OCI-LY1 (cell line): ENCODE measurements at regions not wholly inside any gene's neighbourhood (a gene's known extent, or its start where the extent isn't known, plus 50 kb on each side); places are given as distances from the start of the nearest gene placed in this dataset.

Experiments
- H2AFZ ChIP-seq: fragments of 200-600 bp; sonication (generic), shearing (Covaris generic); 2 replicates; pipeline ENCODE4 v1.6.0; 2014; ENCODE audit warnings: antibody characterized with exemption, mild to moderate bottlenecking, low read length
- H3F3A ChIP-seq: fragments of 200-600 bp; sonication (generic), shearing (Covaris generic); 2 replicates; pipeline ENCODE4 v1.6.0; 2014; ENCODE audit warnings: mild to moderate bottlenecking, antibody characterized with exemption, low read length, moderate library complexity; ENCODE audit not compliant: insufficient read depth
- H3K27ac ChIP-seq: fragments of 200-600 bp; sonication (generic); 2 replicates; pipeline ENCODE4 v1.5.1; 2014; ENCODE audit warnings: low read length, mixed run types, mild to moderate bottlenecking, low read depth; ENCODE audit not compliant: poor library complexity, severe bottlenecking
- H3K27me3 ChIP-seq: fragments of 200-600 bp; sonication (generic); 2 replicates; pipeline ENCODE4 v1.6.0; 2014; ENCODE audit warnings: antibody characterized with exemption, mild to moderate bottlenecking, low read length, moderate library complexity; ENCODE audit not compliant: insufficient read depth
- H3K36me3 ChIP-seq: fragments of 200-600 bp; sonication (generic); 2 replicates; pipeline ENCODE4 v1.6.1; 2014; ENCODE audit warnings: mild to moderate bottlenecking, antibody characterized with exemption, low read length, moderate library complexity, mixed read lengths; ENCODE audit not compliant: insufficient read depth
- H3K4me1 ChIP-seq: fragments of 200-600 bp; sonication (generic); 2 replicates; pipeline ENCODE4 v1.5.1; 2014; ENCODE audit warnings: mild to moderate bottlenecking, low read length, moderate library complexity; ENCODE audit not compliant: insufficient read depth, severe bottlenecking
- H3K4me2 ChIP-seq: fragments of 200-600 bp; sonication (generic), shearing (Covaris generic); 2 replicates; pipeline ENCODE4 v1.6.1; 2014; ENCODE audit warnings: low read length
- H3K4me3 ChIP-seq: fragments of 200-600 bp; sonication (generic); 2 replicates; pipeline ENCODE4 v1.5.1; 2014; ENCODE audit warnings: low read length, low read depth, mild to moderate bottlenecking, mixed read lengths; ENCODE audit not compliant: poor library complexity, severe bottlenecking
- H3K79me2 ChIP-seq: fragments of 200-600 bp; shearing (Covaris generic); 2 replicates; pipeline ENCODE4 v1.6.1; 2016; ENCODE audit warnings: mixed run types, low read length, mixed read lengths; ENCODE audit not compliant: insufficient read depth
- H3K9ac ChIP-seq: fragments of 200-600 bp; sonication (generic), shearing (Covaris generic); 2 replicates; pipeline ENCODE4 v1.6.1; 2014; ENCODE audit warnings: mild to moderate bottlenecking, low read length, mixed read lengths
- H3K9me2 ChIP-seq: fragments of 200-600 bp; sonication (generic), shearing (Covaris generic); 2 replicates; pipeline ENCODE4 v1.6.1; 2014; ENCODE audit warnings: low read depth, mild to moderate bottlenecking, low read length, mixed read lengths
- H3K9me3 ChIP-seq: fragments of 200-600 bp; shearing (Covaris generic); 2 replicates; pipeline ENCODE4 v1.6.1; 2014; ENCODE audit warnings: low read length, mixed read lengths
- H4K20me1 ChIP-seq: fragments of 200-600 bp; sonication (generic), shearing (Covaris generic); 2 replicates; pipeline ENCODE4 v1.6.0; 2016; ENCODE audit warnings: mild to moderate bottlenecking, low read length; ENCODE audit not compliant: insufficient read depth
- CTCF ChIP-seq: fragments of 200-600 bp; sonication (generic), shearing (Covaris generic); IDR thresholded peaks from 2 replicates; pipeline ENCODE4 v1.5.1; 2017; ENCODE audit warnings: mild to moderate bottlenecking, antibody characterized with exemption, low read length, moderate library complexity, mixed read lengths
- EZH2 ChIP-seq: fragments of 200-600 bp; sonication (generic), shearing (Covaris generic); IDR thresholded peaks from 2 replicates; pipeline ENCODE4 v1.8.0; 2017; ENCODE audit warnings: borderline replicate concordance, mixed run types, mild to moderate bottlenecking, antibody characterized with exemption, low read length, moderate library complexity, mixed read lengths

GRCh38 chr2:17065536-17065935 lies 399.9 kb upstream of the CYRIA start:
- Histone ChIP-seq H3K27ac (no peak overlapping the region), H3K9ac (no peak overlapping the region), H2AFZ (no peak overlapping the region), H3K4me2 (no peak overlapping the region), H3K9me2 (no peaks in the 10 kb centered on the region), H3K36me3 (no peaks in the 10 kb centered on the region), H3F3A (no peaks in the 10 kb centered on the region), H3K79me2 (no peaks in the 10 kb centered on the region), H4K20me1 (no peaks in the 10 kb centered on the region), H3K27me3 (no peaks in the 10 kb centered on the region), H3K4me3 (no peak overlapping the region), H3K9me3 (no peaks in the 10 kb centered on the region), H3K4me1 (no peaks in the 10 kb centered on the region)
- no peak for TF ChIP-seq CTCF

GRCh38 chr2:17061028-17061427 lies 395.4 kb upstream of the CYRIA start:
- H4K20me1 ChIP-seq, result no peaks in the 10 kb centered on the region
- no peaks in the 10 kb centered on the region for H3K4me1 ChIP-seq
- no peak overlapping the region for H2AFZ ChIP-seq
- no peak overlapping the region for H3K9ac ChIP-seq
- no peak overlapping the region for H3K4me3 ChIP-seq
- TF ChIP-seq CTCF (no peak), EZH2 (no peak)
- no peak overlapping the region for H3K4me2 ChIP-seq
- H3K9me3 ChIP-seq, result no peaks in the 10 kb centered on the region
- no peaks in the 10 kb centered on the region for H3K27me3 ChIP-seq
- H3K36me3 ChIP-seq, result no peaks in the 10 kb centered on the region
- no peaks in the 10 kb centered on the region for H3K9me2 ChIP-seq
- no peak overlapping the region for H3K27ac ChIP-seq
- H3K79me2 ChIP-seq, result no peaks in the 10 kb centered on the region
- H3F3A ChIP-seq, result no peaks in the 10 kb centered on the region

GRCh38 chr2:17059458-17059857 lies 393.8 kb upstream of the CYRIA start:
- TF ChIP-seq CTCF (no peak), EZH2 (no peak)
- H3K4me1 ChIP-seq, result no peaks in the 10 kb centered on the region
- no peaks in the 10 kb centered on the region for H3K9me3 ChIP-seq
- no peaks in the 10 kb centered on the region for H3K36me3 ChIP-seq
- no peak overlapping the region for H3K27ac ChIP-seq
- no peaks in the 10 kb centered on the region for H3K79me2 ChIP-seq
- H2AFZ ChIP-seq, result no peak overlapping the region
- H3K4me3 ChIP-seq, result no peak overlapping the region
- no peaks in the 10 kb centered on the region for H3F3A ChIP-seq
- H4K20me1 ChIP-seq, result no peaks in the 10 kb centered on the region
- no peaks in the 10 kb centered on the region for H3K9me2 ChIP-seq
- H3K9ac ChIP-seq, result no peak overlapping the region
- no peaks in the 10 kb centered on the region for H3K27me3 ChIP-seq
- no peak overlapping the region for H3K4me2 ChIP-seq
